Adrenal gland (tissue), 5 donors: ENCODE measurements at regions not wholly inside any gene's neighbourhood (a gene's known extent, or its start where the extent isn't known, plus 50 kb on each side); places are given as distances from the start of the nearest gene placed in this dataset.

Experiments used
- POLR2A ChIP-seq, 2 donors: fragments of 450-650 bp; IDR thresholded peaks; one replicate each; pipeline ENCODE4 v1.6.1; 2017; ENCODE audit warnings: antibody characterized with exemption in 2 of 2, mild to moderate bottlenecking in 2 of 2, moderate library complexity in 1 of 2
- TF ChIP-seq, protein P1 (sequence below), 6 experiments: fragments of 450-650 bp in 4 of 6; fragments of 200-600 bp in 2 of 6; sonication (generic) in 1 of 6; IDR thresholded peaks; 1 replicate in 5 of 6; 2 replicates in 1 of 6; pipeline versions ENCODE4 v1.5.1 to v1.8.0; 2016 to 2021; ENCODE audit warnings: antibody characterized with exemption in 6 of 6, mild to moderate bottlenecking in 2 of 6, moderate library complexity in 1 of 6
- donor health status: DM: no; HTN: no; CAD: no.

DNA sequence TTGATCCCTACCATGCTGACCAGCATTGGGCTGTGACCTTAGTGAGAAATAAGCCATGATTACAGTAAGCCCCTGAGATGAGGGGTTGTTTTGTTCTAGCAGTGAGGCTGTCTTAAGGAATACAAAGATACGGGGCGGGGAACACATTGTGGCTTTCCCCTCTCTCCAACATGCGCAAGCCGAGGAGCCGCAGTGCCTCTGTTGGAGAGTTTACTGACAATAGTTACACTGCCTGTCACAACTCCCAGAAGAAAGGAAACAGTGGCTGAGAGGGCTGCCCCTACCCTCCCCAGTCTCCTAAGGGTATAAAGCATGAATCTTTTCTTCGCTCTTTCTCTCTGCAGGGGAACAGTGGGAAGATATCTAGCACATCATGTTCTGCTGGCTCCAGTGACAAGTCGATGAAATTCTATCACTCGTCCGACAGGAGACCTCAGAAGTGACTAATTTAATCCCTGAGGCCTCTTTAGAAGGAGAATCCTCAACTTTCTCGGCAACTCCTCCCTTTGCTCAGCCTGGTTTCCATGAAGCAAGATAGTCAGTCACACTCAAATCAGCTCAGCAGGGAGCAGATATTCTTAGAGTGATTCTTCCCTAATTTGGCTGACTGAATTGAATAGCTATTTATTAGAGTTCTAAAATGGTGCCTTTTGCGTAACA, 409.0 kb upstream of the PROK2 start:
- TF ChIP-seq, protein P1, sequence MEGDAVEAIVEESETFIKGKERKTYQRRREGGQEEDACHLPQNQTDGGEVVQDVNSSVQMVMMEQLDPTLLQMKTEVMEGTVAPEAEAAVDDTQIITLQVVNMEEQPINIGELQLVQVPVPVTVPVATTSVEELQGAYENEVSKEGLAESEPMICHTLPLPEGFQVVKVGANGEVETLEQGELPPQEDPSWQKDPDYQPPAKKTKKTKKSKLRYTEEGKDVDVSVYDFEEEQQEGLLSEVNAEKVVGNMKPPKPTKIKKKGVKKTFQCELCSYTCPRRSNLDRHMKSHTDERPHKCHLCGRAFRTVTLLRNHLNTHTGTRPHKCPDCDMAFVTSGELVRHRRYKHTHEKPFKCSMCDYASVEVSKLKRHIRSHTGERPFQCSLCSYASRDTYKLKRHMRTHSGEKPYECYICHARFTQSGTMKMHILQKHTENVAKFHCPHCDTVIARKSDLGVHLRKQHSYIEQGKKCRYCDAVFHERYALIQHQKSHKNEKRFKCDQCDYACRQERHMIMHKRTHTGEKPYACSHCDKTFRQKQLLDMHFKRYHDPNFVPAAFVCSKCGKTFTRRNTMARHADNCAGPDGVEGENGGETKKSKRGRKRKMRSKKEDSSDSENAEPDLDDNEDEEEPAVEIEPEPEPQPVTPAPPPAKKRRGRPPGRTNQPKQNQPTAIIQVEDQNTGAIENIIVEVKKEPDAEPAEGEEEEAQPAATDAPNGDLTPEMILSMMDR (IDR thresholded peaks at IDR 0.05): no peak
- no peak for TF ChIP-seq POLR2A (IDR thresholded peaks at IDR 0.05)
